ENCODE measurements at regions not wholly inside any gene's neighbourhood (a gene's known extent, or its start where the extent isn't known, plus 50 kb on each side); places are given as distances from the start of the nearest gene placed in this dataset.

GRCh38 chr5:36442352-36442751 is 140.7 kb upstream of the RANBP3L start:
- Histone ChIP-seq H3K4me3 (ENCODE audit: low read depth in 1 of 2, low read length in 1 of 2) (no peak overlapping the region), H3K27ac (no peak overlapping the region), H3K4me1 (ENCODE audit: control insufficient read depth in 1 of 2, insufficient read depth in 1 of 2, low read depth in 1 of 2, low read length in 1 of 2) (no peaks in the 10 kb centered on the region), H3K9me3 (no peaks in the 10 kb centered on the region), H3K27me3 (no peaks in the 10 kb centered on the region), H3K36me3 (no peaks in the 10 kb centered on the region)
- no peak for TF ChIP-seq CTCF (IDR thresholded peaks at IDR 0.05)

- no peaks in the 10 kb centered on the region for H3K27me3 ChIP-seq
- no peaks in the 10 kb centered on the region for H3K4me1 ChIP-seq (ENCODE audit: control insufficient read depth in 1 of 2, insufficient read depth in 1 of 2, low read depth in 1 of 2, low read length in 1 of 2)
- H3K27ac ChIP-seq, result no peak overlapping the region
- no peaks in the 10 kb centered on the region for H3K9me3 ChIP-seq
- no peaks in the 10 kb centered on the region for H3K36me3 ChIP-seq
- TF ChIP-seq CTCF (IDR thresholded peaks at IDR 0.05), result no peak
- H3K4me3 ChIP-seq (ENCODE audit: low read depth in 1 of 2, low read length in 1 of 2), result no peak overlapping the region
Observed at GRCh38 chr5:36442796-36443195, 141.1 kb upstream of the RANBP3L start.

GRCh38 chr5:36443941-36444340 is 142.2 kb upstream of the RANBP3L start:
- no peak overlapping the region for H3K4me3 ChIP-seq (ENCODE audit: low read depth in 1 of 2, low read length in 1 of 2)
- no peaks in the 10 kb centered on the region for H3K4me1 ChIP-seq (ENCODE audit: control insufficient read depth in 1 of 2, insufficient read depth in 1 of 2, low read depth in 1 of 2, low read length in 1 of 2)
- H3K36me3 ChIP-seq, result no peaks in the 10 kb centered on the region
- H3K27ac ChIP-seq, result no peak overlapping the region
- H3K27me3 ChIP-seq, result no peaks in the 10 kb centered on the region
- TF ChIP-seq CTCF (IDR thresholded peaks at IDR 0.05), result no peak
- H3K9me3 ChIP-seq, result no peaks in the 10 kb centered on the region

GRCh38 chr5:36444582-36445418 is 143.1 kb upstream of the RANBP3L start:
- Histone ChIP-seq H3K9me3 (no peaks in the 10 kb centered on the region), H3K4me3 (ENCODE audit: low read depth in 1 of 2, low read length in 1 of 2) (no peak overlapping the region), H3K4me1 (ENCODE audit: control insufficient read depth in 1 of 2, insufficient read depth in 1 of 2, low read depth in 1 of 2, low read length in 1 of 2) (no peaks in the 10 kb centered on the region), H3K27ac (no peak overlapping the region), H3K27me3 (no peaks in the 10 kb centered on the region), H3K36me3 (no peaks in the 10 kb centered on the region)
- no peak for TF ChIP-seq CTCF (IDR thresholded peaks at IDR 0.05)

- no peaks in the 10 kb centered on the region for H3K36me3 ChIP-seq
- no peaks in the 10 kb centered on the region for H3K4me1 ChIP-seq (ENCODE audit: control insufficient read depth in 1 of 2, insufficient read depth in 1 of 2, low read depth in 1 of 2, low read length in 1 of 2)
- TF ChIP-seq CTCF (IDR thresholded peaks at IDR 0.05), result no peak
Observed at GRCh38 chr5:36447776-36448175, 146.1 kb upstream of the RANBP3L start.

More at GRCh38 chr5:36447776-36448175, 146.1 kb upstream of the RANBP3L start:
- H3K27ac ChIP-seq, result no peak overlapping the region
- no peaks in the 10 kb centered on the region for H3K27me3 ChIP-seq
- H3K9me3 ChIP-seq, result no peaks in the 10 kb centered on the region
- no peak overlapping the region for H3K4me3 ChIP-seq (ENCODE audit: low read depth in 1 of 2, low read length in 1 of 2)
